ENCODE measurements at regions not wholly inside any gene's neighbourhood (a gene's known extent, or its start where the extent isn't known, plus 50 kb on each side); places are given as distances from the start of the nearest gene placed in this dataset.
"Not testable (repeated sequence)": the region's sequence is repeated elsewhere in the genome, so short reads cannot be mapped to it uniquely, and the experiment has no call there.

DNA sequence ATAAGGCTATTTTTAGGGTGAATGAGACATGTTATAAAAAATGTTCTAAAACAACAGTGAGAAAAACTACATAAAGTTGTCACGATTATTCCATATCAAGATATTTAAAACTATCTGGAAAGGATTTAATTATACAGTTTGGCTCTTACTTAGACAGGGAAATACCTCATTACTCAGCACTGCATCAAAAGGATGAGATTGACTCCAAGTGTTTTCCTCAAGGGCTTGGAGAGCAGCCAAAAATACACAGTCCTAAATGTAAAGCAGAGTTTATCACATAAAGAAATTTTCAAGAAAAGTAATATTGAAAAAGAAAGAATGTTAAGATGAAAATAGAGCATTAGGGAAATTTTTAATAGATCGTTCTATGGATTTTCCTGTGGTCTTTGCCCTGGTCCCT is 285.5 kb upstream of the NETO1 start:
- no peak for DNase-seq

DNA sequence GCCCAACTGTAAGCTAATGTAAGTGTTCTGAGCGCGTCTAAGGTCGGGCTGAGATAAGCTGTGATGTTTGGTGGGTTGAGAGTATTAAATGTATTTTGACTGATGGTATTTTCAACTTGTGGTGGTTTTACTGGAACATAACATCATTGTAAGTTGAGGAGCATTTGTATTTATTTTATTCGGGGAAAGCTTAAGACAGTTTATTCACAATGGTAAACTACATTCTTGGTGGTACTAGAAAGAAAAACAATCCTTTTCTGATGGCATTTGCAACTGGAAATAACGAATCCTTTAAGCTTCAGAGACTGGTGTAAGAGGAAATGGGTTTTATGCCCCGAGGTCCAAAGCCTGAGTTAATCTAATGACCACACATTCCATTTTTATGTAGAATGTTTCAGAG is 283.3 kb upstream of the NETO1 start:
- no peak for DNase-seq

DNA sequence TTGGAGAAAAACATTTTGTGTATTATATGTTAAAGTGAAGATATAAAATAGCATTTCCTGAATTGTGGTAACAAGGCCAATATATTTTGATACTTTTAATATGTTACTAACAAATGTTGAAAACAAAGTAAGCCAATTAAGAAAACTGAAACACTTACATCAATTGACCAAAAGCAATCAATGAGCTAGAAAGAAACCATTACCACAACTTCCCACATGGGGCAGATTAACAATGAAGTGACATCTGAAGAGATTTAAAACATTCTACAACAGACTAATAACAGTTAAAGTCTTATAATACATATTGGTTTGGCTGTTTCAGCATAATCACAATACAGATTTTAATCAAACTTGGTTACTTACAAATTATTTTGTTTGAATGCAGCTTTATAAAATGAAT is 282.4 kb upstream of the NETO1 start:
- no peak for DNase-seq

DNA sequence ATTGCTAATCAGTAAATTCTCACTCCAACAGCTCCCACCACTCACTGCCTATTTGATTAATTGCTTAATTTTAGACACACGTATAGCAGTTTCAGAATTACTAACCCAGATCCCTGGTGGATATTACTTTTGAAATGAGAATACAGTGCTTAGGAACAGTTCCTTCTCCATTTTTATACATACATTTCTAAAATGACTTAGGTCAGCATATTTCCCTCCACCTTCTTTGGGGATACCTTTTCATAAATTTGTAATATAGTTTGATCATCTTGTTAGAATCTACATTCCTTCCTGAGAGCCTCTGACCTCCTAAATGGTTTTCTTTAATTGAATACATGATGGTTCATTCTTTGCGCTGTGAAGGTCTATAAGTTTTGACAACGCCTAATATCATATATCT is 279.8 kb upstream of the NETO1 start:
- DNase-seq: no peak

DNA sequence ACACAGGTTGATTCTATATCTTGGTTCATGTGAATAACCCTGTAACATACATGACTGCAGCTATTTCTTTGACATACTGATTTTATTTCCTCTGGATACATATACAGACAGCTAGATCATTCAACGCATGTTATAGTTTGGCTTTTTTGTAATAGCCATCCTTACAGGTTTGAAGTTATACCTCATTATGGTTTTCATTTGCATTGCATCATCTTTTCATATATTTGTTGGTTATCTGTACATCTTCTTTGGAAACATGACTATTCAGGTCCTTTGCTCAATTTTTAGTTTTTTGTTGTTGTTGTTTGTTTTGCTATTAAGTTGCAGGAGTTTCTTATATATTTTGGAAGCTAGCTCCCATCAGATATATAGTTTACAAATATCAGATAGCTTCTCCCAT is 276.2 kb upstream of the NETO1 start:
- no peak for DNase-seq

DNA sequence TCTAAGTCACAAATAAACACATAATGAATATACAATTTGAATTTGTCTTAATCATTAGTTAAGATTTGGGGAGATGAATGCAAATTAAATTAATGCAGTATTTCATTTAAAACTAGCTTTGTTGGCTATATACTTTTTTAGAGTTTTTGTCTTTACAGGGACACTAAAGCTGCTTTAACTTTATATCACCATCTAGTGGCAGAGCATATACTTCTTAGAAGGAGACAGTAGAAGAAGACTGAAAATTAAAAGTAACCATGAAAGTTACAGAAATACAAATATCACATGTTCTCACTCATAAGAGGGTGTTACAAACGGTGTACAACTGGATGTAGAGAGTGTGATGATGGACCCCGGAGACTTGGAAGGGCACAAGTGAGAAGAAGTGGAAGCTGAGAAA is 268.3 kb upstream of the NETO1 start:
- peak; percentile 17 for DNase-seq

DNA sequence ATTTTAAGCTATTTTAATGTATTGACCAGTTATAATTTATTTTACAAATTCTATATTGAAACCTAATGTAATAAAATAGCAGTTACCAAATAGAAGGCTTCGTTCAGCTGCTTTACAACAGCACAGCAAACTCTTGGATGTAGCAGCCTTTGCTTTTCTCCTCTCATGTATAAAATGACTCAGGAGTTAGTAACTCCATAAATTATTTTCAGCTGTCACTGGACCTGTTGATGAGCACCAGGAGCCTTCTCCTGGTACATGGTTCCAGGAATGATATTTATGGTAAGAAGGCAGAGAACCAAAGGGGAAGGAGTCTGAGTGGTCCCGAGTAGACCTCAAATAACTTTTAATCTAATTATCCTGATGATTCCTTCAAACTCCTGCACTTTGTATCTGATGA is 256.4 kb upstream of the NETO1 start:
- DNase-seq: no peak

DNA sequence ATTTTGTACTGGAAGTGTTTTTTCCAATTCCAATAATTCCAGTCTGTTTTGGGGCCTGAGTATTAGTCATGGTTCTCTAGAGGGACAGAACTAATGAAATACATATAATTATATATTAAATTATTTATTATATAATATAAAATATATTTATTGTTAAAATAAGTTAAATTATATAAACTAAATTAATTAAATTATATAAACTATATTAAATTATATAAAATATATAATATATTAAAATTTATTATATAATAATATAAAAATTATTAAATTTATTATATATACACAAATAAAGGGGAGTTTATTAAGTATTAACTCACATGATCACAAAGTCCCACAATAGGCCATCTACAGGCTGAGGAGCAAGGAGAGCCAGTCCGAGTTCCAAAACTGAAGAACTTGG is 253.4 kb upstream of the NETO1 start:
- no peak for DNase-seq

DNA sequence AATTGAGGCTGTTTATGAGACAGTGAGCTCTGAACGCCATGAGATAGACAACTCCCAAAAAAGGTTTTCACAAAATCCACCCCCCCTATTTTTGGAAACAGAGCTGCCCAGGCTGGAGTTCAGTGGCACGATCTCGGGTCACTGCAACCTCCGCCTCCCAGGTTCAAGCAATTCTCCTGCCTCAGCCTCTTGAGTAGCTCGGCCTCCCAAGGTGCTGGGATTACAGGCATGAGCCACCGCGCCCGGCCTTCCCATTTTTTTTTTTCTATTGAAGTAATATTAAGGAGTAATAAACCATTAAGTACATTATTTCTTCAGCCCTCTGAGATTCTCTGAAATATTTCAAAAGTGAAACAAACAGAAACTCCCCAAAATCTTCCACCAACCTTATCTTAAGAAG is 252.8 kb upstream of the NETO1 start:
- DNase-seq: no peak

DNA sequence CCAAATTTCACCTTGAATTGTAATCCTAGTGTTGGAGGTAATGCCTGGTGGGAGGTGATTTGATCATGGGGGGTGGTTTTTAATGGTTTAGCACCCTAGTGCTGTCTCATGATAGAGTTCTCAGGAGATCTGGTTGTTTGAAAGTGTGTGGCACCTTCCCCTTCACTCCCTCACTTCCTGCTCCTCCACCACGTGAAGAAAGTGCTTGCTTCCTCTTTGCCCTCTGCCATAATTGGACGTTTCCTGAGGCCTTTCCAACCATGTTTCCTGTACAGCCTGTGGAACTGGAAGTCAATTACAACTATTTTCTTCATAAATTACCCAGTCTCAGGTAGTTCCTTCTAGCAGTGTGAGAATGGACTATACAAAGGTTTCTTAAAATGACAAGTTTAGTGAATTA is 251.8 kb upstream of the NETO1 start:
- no peak for DNase-seq

DNA sequence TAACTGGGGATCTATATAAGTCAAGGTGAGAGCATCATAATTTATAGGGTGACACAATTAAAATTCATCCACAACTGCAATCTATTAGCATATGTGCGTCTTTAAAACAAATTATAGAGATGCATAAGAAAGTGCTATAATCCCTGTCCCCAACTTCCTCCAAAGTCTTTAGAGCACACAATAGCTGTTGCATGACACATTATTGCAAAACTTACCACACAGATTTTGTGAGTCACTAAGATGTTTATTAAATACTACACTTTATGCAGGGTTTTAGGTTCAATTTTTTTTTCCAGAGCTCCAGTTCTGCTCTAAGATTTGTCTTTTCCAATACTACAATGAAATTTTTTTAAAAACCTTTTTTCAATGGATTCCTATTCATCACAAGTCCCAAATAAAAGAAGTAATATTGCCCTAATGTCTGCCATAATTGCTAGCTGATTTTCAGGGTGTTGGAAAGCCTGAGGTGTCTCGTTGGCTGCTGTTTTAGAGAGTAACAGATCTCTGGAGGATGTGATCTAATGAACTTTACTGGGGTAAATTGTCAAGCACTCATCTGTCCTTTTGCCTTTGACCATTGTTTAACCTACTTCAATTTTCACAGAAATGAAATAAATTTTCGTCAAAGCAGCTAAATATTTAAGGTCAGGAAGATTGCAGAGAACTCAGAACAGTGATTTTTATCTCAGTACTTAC is 250.5 kb upstream of the NETO1 start:
- no peak for DNase-seq

DNA sequence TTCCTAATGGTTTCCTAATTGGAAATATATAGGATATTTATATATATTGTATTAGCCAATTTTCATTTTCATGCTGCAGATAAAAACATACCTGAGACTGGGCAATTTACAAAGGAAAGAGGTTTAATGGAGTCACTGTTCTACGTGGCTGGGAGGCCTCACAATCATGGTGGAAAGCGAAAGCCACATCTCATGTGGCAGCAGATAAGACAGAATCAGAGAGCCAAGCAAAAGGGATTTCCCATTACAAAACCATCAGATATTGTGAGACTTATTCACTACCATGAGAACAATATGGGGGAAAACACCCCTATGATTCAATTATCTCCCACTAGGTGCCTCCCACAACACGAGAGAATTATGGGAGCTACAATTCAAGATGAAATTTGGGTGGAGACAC is 242.5 kb upstream of the NETO1 start:
- DNase-seq: no peak

DNA sequence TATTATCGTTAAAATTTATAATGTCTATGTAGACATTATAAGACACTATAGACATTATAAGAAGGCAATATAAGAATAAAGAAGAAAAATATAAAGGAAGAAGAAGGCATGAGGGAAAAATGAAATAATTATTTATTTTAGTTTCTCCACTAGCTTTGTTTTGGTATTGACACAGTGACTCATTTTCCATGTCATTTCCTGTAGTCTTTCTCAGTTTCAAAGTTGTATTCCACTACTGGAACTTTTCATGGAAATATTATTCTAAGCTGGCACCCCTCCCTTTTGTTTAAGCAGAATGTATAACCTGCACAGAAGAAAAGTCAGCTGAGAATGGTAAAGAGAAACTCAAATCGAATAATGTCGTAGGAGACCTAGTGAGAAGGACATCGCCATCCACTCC is 234.2 kb upstream of the NETO1 start:
- no peak for DNase-seq

DNA sequence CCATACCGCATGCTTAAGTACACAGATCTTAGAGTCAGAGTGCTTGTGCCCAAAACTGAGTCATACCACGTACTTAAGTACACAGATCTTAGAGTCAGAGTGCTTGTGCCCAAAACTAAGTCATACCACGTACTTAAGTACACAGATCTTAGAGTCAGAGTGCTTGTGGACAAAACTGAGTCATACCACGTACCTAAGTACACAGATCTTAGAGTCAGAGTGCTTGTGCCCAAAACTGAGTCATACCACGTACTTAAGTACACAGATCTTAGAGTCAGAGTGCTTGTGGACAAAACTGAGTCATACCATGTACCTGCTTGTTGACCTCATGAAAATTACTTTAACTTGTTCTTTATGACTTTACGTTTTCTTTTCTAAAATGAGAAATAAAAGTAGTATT is 233.7 kb upstream of the NETO1 start:
- not testable (repeated sequence) for DNase-seq

DNA sequence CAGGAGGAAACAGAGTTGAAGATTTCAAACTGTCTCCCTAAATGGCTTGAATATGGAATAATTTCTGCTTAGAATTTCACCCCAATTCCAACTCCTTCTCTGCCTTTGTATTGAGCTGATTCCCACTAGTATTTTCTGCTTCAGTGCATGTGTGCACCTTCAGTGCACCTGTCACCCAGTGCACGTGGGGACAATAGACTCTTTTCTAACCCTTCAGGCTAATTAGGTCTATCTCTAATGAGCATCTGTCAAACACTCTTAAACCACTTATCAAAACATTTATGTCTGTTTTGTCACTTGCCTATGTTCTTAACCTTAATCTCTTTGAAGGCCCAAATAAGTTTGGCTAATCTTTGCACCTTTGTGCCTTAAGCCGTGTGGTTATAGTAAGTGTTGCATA is 232.0 kb upstream of the NETO1 start:
- DNase-seq: peak; percentile 61

DNA sequence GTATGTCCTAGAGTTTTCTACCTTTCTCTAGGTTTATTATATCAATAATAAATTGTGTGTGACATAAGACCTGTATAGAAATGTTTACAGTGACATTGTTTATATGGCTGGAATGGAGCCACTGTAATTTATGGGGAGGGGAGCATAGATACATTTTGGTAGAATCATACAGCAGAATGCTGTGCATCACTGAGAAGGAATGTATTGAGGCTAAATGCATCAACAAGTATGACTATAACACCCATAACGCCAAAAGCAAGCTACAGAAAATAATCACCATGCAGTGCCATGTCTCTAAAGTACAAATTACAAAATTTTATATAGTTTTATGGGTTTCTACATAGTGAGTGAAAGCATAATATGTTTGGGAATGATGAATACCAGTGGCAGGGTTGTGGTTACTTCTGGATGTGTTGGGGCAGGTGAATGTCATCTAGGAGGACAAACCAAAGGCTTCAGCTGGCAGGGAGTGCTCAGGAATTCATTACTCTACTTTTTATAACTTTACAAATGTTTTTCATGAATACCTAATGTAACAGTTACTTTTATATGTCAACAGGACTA is 226.0 kb upstream of the NETO1 start:
- DNase-seq: no peak

DNA sequence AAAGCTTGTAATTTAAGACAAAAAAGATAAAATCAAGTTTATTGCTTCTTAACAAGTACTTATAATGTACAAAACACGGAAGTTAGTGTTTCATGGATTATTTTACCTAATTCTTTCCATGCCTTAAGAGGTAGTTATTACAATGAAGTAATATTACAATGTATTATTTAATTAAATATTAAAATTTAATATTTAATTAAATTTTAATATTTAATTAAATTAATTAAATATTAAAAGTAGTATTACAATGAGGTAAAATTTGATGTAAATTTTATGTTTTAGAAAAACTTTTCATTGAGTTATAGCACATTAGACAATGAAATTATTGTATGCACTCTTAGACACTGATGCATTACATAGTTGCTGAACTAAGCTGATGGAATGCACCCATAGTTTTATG is 220.7 kb upstream of the NETO1 start:
- no peak for DNase-seq

DNA sequence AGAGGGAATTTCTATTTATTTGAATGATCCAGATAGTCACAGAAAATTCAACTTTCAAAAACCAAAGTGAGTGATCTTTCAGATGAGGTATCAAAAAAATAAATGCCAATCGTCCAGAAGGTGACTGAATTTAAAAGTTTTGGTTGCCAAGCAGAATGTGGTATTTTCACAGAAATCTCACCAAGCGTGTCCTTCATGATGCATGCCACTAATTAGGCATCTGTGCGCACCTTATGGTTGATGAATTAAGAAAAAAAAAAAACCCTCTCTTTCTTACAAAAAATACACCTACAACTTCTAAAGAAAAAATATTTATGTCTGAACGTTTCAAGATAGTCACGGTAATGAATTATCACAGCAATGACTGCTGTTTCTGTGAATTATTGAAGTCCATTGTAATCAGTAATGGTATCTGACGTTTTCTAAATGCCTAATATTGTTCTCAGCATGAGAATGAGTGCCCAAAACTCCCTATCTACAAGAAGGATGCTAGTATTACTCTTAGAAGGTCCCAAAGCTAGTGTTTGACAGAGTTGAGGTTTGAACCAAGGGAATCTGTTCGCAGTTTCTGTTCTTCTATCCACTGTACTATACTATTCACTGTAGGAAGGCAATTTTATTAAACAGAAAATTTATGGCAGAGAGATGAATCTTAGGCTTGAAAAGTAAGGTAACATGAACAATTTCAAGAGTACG is 219.6 kb upstream of the NETO1 start:
- no peak for DNase-seq

DNA sequence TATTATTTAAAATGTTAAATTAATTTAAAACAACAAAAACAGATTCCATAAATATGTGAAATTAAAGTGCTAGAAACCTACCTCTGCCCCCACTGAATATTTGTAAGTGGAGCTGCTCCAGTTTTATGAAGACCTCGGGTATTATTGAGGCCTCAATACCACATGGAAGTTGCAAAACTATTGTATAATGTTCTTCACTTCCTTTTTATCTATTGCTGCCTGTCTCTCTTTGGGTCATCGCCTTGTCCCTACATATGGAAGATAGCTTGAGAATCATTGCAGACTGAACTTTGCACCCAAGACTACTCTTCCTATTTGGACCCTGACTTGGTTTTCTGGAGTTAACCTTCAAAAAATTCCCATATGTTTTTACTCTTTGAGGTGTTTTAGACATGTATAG is 212.1 kb upstream of the NETO1 start:
- DNase-seq: no peak

DNA sequence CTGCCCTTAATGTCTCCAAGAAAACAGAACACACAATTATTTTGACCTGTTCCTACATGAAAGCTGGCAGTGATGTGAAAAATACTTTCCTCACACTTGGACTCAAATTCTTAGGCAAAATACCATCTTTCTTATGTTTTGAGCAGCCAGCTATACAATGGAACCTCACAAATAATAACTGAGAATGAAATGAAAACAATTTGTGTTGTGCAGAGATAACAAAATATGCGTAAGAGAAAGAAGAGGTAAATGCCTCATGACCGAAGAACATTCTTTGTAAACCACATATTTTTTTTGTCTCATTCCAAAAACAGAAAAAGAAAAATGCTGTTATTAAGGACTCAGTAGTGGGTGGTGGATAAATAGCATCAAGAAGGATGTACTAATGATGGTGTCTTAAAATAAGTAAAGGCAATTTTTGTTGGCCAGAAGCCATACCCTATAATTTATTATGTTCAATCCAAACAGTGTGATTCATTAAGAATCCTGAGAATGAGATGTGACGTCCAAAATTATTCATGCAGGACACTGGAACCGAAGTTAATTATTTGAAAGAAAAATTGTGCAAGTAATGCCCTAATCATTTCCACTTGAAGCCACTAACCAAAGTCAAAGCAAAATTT is 193.0 kb upstream of the NETO1 start:
- no peak for DNase-seq

DNA sequence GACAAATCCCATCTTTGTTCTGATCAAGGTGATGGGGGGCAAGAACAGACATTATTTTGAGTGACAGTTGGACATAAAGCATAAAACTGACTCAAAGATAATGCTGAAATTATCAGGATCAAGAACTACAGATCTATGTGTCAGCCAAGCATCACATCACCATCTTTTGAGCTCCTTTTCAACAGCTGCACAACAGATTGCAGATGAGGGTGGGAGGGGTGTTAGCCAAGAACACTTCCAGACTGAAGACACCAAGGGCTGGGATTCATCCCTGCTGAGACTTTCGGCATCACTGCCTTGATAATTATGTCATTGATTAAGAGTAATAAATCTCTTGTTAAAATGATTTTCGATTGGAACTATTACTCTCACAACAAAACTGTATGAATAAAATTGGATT is 191.5 kb upstream of the NETO1 start:
- no peak for DNase-seq

DNA sequence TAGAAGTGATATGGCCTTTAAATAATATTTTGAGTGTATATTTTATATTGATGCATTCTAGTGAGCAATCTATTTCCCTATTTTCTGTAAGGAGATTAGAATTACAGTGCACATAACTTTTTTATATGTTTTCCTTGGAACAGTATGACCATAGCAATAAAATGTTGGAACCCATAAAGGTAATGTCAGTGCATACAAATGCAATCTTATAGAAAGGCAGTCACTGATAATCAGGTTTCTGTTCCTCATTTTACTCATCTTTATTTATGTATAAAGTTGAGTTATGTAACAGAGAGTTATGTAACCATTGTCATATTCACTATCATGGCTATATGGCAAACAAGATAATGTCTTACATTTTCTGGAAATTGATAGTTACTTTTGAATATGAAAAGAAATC is 179.9 kb upstream of the NETO1 start:
- no peak for DNase-seq

DNA sequence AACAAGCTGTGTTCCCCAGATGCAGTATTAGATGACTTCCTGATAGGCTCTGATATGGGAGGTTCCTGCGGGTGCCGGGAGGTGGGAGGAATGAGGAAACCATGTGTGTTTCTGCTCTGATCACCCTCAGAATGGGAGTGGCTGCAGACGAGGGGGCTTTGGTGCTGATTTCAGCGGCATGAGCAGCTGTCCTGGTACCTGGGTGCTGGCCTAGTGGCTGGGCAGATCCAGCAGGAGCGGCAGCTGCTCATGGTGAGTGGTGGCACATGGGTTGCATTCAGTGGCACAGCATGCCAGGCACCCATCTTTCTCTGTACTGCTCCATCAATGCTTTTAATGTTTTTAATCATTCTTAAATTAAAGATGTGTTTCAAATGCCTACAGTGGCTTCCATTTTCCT is 177.2 kb upstream of the NETO1 start:
- DNase-seq: no peak

DNA sequence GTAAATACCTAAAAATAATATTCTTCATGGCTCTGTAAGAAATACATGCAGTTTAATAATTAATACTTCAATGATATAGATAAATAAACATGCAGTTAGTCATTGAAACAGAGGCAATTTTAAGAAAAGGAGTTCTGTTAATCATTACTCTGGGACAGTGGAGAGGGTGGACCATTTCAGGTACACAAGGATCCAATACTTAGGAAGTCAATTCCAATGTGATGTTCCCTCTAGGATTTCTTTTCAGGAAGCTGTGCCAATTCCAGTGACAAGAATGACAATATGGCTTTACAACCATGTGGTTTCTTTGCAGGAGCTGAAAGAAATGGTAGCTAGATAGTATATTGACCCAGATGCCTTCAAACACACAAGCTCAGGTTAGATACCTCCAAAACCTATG is 175.8 kb upstream of the NETO1 start:
- DNase-seq: peak; percentile 17

Measured in COR-L47 (cell line).